Mesenchymal stem cell (in vitro differentiated cells and primary cell): ENCODE measurements at regions not wholly inside any gene's neighbourhood (a gene's known extent, or its start where the extent isn't known, plus 50 kb on each side); places are given as distances from the start of the nearest gene placed in this dataset.

Experiments
- DNase-seq: peaks from one replicate; pipeline ENCODE4 v3.0.0-alpha.2; 2013
- H2AFZ ChIP-seq: one replicate; pipeline ENCODE4 v1.6.1; 2013; ENCODE audit warnings: low read depth, mild to moderate bottlenecking, control low read depth, inconsistent platforms, low read length, moderate library complexity
- H2AK5ac ChIP-seq: 2 replicates; pipeline ENCODE4 v1.6.1; 2013; ENCODE audit warnings: low read length, moderate library complexity, mild to moderate bottlenecking, inconsistent platforms; ENCODE audit not compliant: severe bottlenecking
- H2BK120ac ChIP-seq: one replicate; pipeline ENCODE4 v1.6.1; 2013; ENCODE audit warnings: low read depth, mild to moderate bottlenecking, inconsistent platforms, low read length, moderate library complexity
- H2BK12ac ChIP-seq, 2 experiments: one replicate each; pipeline ENCODE4 v1.6.1; 2013; ENCODE audit warnings: inconsistent platforms in 2 of 2, low read length in 2 of 2, mild to moderate bottlenecking in 2 of 2, moderate library complexity in 2 of 2, control low read depth in 1 of 2
- H2BK15ac ChIP-seq: one replicate; pipeline ENCODE4 v1.6.1; 2013; ENCODE audit warnings: mild to moderate bottlenecking, low read depth, inconsistent platforms; ENCODE audit not compliant: poor library complexity, severe bottlenecking
- H2BK5ac ChIP-seq: 2 replicates; pipeline ENCODE4 v1.6.1; 2013; ENCODE audit warnings: low read depth, mild to moderate bottlenecking, low read length, control low read depth, inconsistent platforms; ENCODE audit not compliant: poor library complexity, severe bottlenecking
- H3K14ac ChIP-seq, 2 experiments: one replicate each; pipeline ENCODE4 v1.6.1; 2013; ENCODE audit warnings: inconsistent platforms in 2 of 2, low read length in 2 of 2, control low read depth in 1 of 2, mild to moderate bottlenecking in 1 of 2, moderate library complexity in 1 of 2
- H3K18ac ChIP-seq, 2 experiments: one replicate each; pipeline ENCODE4 v1.6.1; 2013; ENCODE audit warnings: inconsistent platforms in 2 of 2, low read length in 2 of 2, control low read depth in 1 of 2, low read depth in 1 of 2, mild to moderate bottlenecking in 1 of 2
- H3K23ac ChIP-seq, 2 experiments: one replicate each; pipeline ENCODE4 v1.6.1; 2013; ENCODE audit warnings: inconsistent platforms in 2 of 2, low read length in 2 of 2, mild to moderate bottlenecking in 2 of 2, moderate library complexity in 2 of 2, control low read depth in 1 of 2
- H3K27ac ChIP-seq: 2 replicates; pipeline ENCODE4 v1.5.1; 2013; ENCODE audit warnings: mild to moderate bottlenecking, moderate library complexity, low read length, control low read depth, inconsistent platforms; ENCODE audit not compliant: poor library complexity, severe bottlenecking
- H3K27me3 ChIP-seq, 2 experiments: 2 replicates each; pipeline versions ENCODE4 v1.6.1 to v1.7.0; 2013; ENCODE audit warnings: low read length in 2 of 2, mild to moderate bottlenecking in 2 of 2, moderate library complexity in 2 of 2, control low read depth in 1 of 2, inconsistent platforms in 1 of 2; ENCODE audit not compliant: control insufficient read depth in 1 of 2, insufficient read depth in 1 of 2
- H3K36me3 ChIP-seq, 2 experiments: 2 replicates each; pipeline versions ENCODE4 v1.6.1 to v1.7.0; 2013; ENCODE audit warnings: low read length in 2 of 2, control low read depth in 1 of 2, inconsistent platforms in 1 of 2, low read depth in 1 of 2, mild to moderate bottlenecking in 1 of 2; ENCODE audit not compliant: insufficient read depth in 2 of 2, control insufficient read depth in 1 of 2
- H3K4ac ChIP-seq, 2 experiments: one replicate each; pipeline ENCODE4 v1.6.1; 2013; ENCODE audit warnings: inconsistent platforms in 2 of 2, low read length in 2 of 2, mild to moderate bottlenecking in 2 of 2, moderate library complexity in 2 of 2, control low read depth in 1 of 2, low read depth in 1 of 2
- H3K4me1 ChIP-seq: 2 replicates; pipeline ENCODE4 v1.6.1; 2013; ENCODE audit warnings: low read depth, low read length, control low read depth; ENCODE audit not compliant: control insufficient read depth, insufficient read depth
- H3K4me2 ChIP-seq: 2 replicates; pipeline ENCODE4 v1.6.1; 2013; ENCODE audit warnings: low read length, mild to moderate bottlenecking, inconsistent platforms; ENCODE audit not compliant: poor library complexity, severe bottlenecking
- H3K4me3 ChIP-seq, 2 experiments: 2 replicates each; pipeline versions ENCODE4 v1.5.1 to v1.7.0; 2013; ENCODE audit warnings: low read length in 2 of 2, mild to moderate bottlenecking in 2 of 2, control low read depth in 1 of 2, low read depth in 1 of 2; ENCODE audit not compliant: insufficient read depth in 1 of 2
- H3K79me1 ChIP-seq: replicated peaks from 2 replicates; pipeline ENCODE4 v1.6.1; 2013; ENCODE audit warnings: mild to moderate bottlenecking, control low read depth, low read length, inconsistent platforms; ENCODE audit not compliant: poor library complexity, severe bottlenecking
- H3K9ac ChIP-seq: 2 replicates; pipeline ENCODE4 v1.7.0; 2013; ENCODE audit warnings: mild to moderate bottlenecking, low read length, moderate library complexity
- H3K9me3 ChIP-seq: 2 replicates; pipeline ENCODE4 v1.7.0; 2013; ENCODE audit warnings: mild to moderate bottlenecking, low read length; ENCODE audit not compliant: control insufficient read depth
- H4K8ac ChIP-seq: one replicate; pipeline ENCODE4 v1.6.1; 2013; ENCODE audit warnings: inconsistent platforms, mild to moderate bottlenecking, low read length, moderate library complexity
- H4K91ac ChIP-seq: one replicate; pipeline ENCODE4 v1.6.1; 2013; ENCODE audit warnings: mild to moderate bottlenecking, low read length, inconsistent platforms
- WGBS: methylation state at CpG from one replicate; pipeline ENCODE4 v1.1.7; 2013; ENCODE audit warnings: mixed read lengths; 5-methylcytosine and 5-hydroxymethylcytosine counted together

- 92% methylated on average over 4 of the region's 9 CpGs for WGBS
- Histone ChIP-seq H3K4ac (no peak overlapping the region), H3K36me3 (no peaks in the 10 kb centered on the region), H4K8ac (no peak overlapping the region), H3K18ac (no peak overlapping the region), H2BK5ac (no peak overlapping the region), H3K9me3 (peaks cover 4% of the 10 kb centered on the region), H2BK120ac (no peak overlapping the region), H2AFZ (no peak overlapping the region), H3K79me1 (no peaks in the 10 kb centered on the region), H3K4me1 (no peaks in the 10 kb centered on the region), H3K9ac (no peak overlapping the region), H3K14ac (no peak overlapping the region), H2BK12ac (no peak overlapping the region), H3K4me2 (no peak overlapping the region), H3K27ac (no peak overlapping the region), H3K23ac (no peak overlapping the region), H2AK5ac (no peak overlapping the region), H3K27me3 (peaks cover 0 to 23% of the 10 kb centered on the region in 2 experiments), H2BK15ac (no peak overlapping the region), H3K4me3 (no peak overlapping the region), H4K91ac (no peak overlapping the region)
- DNase-seq = no peak
These were observed 72.3 kb upstream of the ADGRG2 start for GRCh38 chrX:19194285-19195242.

- Histone ChIP-seq H4K91ac (no peak overlapping the region), H4K8ac (no peak overlapping the region), H3K14ac (no peak overlapping the region), H2BK15ac (no peak overlapping the region), H2AFZ (no peak overlapping the region), H3K18ac (no peak overlapping the region), H3K9me3 (peaks cover 4% of the 10 kb centered on the region), H3K4ac (no peak overlapping the region), H3K4me2 (no peak overlapping the region), H3K23ac (no peak overlapping the region), H3K36me3 (no peaks in the 10 kb centered on the region), H3K4me1 (no peaks in the 10 kb centered on the region), H3K9ac (no peak overlapping the region), H3K79me1 (no peaks in the 10 kb centered on the region), H2AK5ac (no peak overlapping the region), H2BK5ac (no peak overlapping the region), H3K27me3 (peaks cover 0 to 25% of the 10 kb centered on the region in 2 experiments), H3K27ac (no peak overlapping the region), H3K4me3 (no peak overlapping the region), H2BK120ac (no peak overlapping the region), H2BK12ac (no peak overlapping the region)
- 73% methylated on average over 7 of the region's 11 CpGs for WGBS
- DNase-seq = no peak
These were observed 73.0 kb upstream of the ADGRG2 start for GRCh38 chrX:19195243-19195610.

GRCh38 chrX:19198473-19198872 lies 76.2 kb upstream of the ADGRG2 start:
- H3K27ac ChIP-seq = no peak overlapping the region
- 100% methylated on average over 1 of the region's 2 CpGs for WGBS
- no peak overlapping the region for H2AFZ ChIP-seq
- H3K4me2 ChIP-seq = no peak overlapping the region
- H3K9ac ChIP-seq = no peak overlapping the region
- H2AK5ac ChIP-seq = no peak overlapping the region
- H3K23ac ChIP-seq = no peak overlapping the region
- H2BK12ac ChIP-seq = no peak overlapping the region
- no peak overlapping the region for H3K4me3 ChIP-seq
- H3K79me1 ChIP-seq = no peaks in the 10 kb centered on the region
- no peaks in the 10 kb centered on the region for H3K36me3 ChIP-seq
- no peaks in the 10 kb centered on the region for H3K4me1 ChIP-seq
- H2BK15ac ChIP-seq = no peak overlapping the region
- no peak overlapping the region for H2BK120ac ChIP-seq
- H4K8ac ChIP-seq = no peak overlapping the region
- DNase-seq = no peak
- no peak overlapping the region for H2BK5ac ChIP-seq
- no peak overlapping the region for H3K4ac ChIP-seq
- H3K9me3 ChIP-seq = no peaks in the 10 kb centered on the region
- H4K91ac ChIP-seq = no peak overlapping the region
- no peak overlapping the region for H3K18ac ChIP-seq
- H3K27me3 ChIP-seq = peaks cover 0 to 25% of the 10 kb centered on the region in 2 experiments
- H3K14ac ChIP-seq = no peak overlapping the region

DNA sequence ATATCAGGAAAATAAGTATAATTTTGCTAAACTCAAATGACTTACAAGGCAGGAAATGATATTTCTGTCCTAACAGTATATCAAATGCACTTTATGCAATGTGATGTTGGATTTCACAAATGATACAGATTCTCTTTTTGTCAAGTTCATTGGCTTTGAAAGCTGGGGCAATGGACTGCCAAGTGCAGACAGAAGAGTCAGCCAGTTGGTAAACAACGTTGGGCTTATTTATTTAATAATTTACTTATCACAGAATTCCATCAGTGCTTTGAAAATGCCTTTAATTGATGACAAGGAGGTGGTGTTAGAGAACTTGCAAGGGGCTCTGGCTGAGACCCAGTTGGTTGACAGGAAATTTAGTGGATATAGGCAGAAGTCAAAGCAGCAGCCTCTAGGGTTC lies 79.9 kb upstream of the ADGRG2 start:
- H3K27me3 ChIP-seq = peaks cover 0 to 4% of the 10 kb centered on the region in 2 experiments
- H3K18ac ChIP-seq = no peak overlapping the region
- no peak overlapping the region for H3K9ac ChIP-seq
- H3K14ac ChIP-seq = no peak overlapping the region
- no peak overlapping the region for H2BK5ac ChIP-seq
- H3K79me1 ChIP-seq = no peaks in the 10 kb centered on the region
- H4K8ac ChIP-seq = no peak overlapping the region
- no peak overlapping the region for H2AK5ac ChIP-seq
- no peak overlapping the region for H4K91ac ChIP-seq
- no peak overlapping the region for H3K4me3 ChIP-seq
- H3K4me1 ChIP-seq = no peaks in the 10 kb centered on the region
- no peak overlapping the region for H2AFZ ChIP-seq
- no peak overlapping the region for H2BK15ac ChIP-seq
- no peak for DNase-seq
- no peaks in the 10 kb centered on the region for H3K36me3 ChIP-seq
- no peak overlapping the region for H2BK12ac ChIP-seq
- H3K23ac ChIP-seq = no peak overlapping the region
- H3K4me2 ChIP-seq = no peak overlapping the region
- no peak overlapping the region for H2BK120ac ChIP-seq
- WGBS = no CpG with 5 or more reads among the region's 1 CpG
- H3K9me3 ChIP-seq = no peaks in the 10 kb centered on the region
- no peak overlapping the region for H3K4ac ChIP-seq
- no peak overlapping the region for H3K27ac ChIP-seq
